GM18499 (cell line): ENCODE measurements at regions not wholly inside any gene's neighbourhood (a gene's known extent, or its start where the extent isn't known, plus 50 kb on each side); places are given as distances from the start of the nearest gene placed in this dataset.

ENCODE experiments used
- ATAC-seq: cut with Tn5 transposase; IDR thresholded peaks from one replicate; pipeline ENCODE4 v1.9.1; 2021; ENCODE audit warnings: moderate number of reproducible peaks; ENCODE audit not compliant: insufficient read depth, unreplicated experiment

- ATAC-seq: no peak
These were observed 137.9 kb downstream of the SLC4A3 start for GRCh38 chr2:219765231-219765911.

GRCh38 chr2:219766658-219767057 is 139.2 kb downstream of the SLC4A3 start:
- ATAC-seq: no peak

GRCh38 chr2:219769090-219769910 is 141.9 kb downstream of the SLC4A3 start:
- no peak for ATAC-seq

- no peak for ATAC-seq
These were observed 144.7 kb downstream of the SLC4A3 start for GRCh38 chr2:219772103-219772635.

- no peak for ATAC-seq
These were observed 145.3 kb downstream of the SLC4A3 start for GRCh38 chr2:219772697-219773096.

- ATAC-seq: no peak
These were observed 148.1 kb downstream of the SLC4A3 start for GRCh38 chr2:219775506-219775905.

GRCh38 chr2:219777388-219777787 is 150.0 kb downstream of the SLC4A3 start:
- ATAC-seq: no peak

GRCh38 chr2:219778189-219778588 is 150.8 kb downstream of the SLC4A3 start:
- ATAC-seq: no peak

- ATAC-seq: no peak
These were observed 155.4 kb downstream of the SLC4A3 start for GRCh38 chr2:219782737-219783348.

- ATAC-seq: no peak
These were observed 156.0 kb downstream of the SLC4A3 start for GRCh38 chr2:219783359-219783975.

- no peak for ATAC-seq
These were observed 156.7 kb downstream of the SLC4A3 start for GRCh38 chr2:219784178-219784577.

- ATAC-seq: no peak
These were observed 162.0 kb downstream of the SLC4A3 start for GRCh38 chr2:219789476-219789875.

GRCh38 chr2:219792446-219792845 is 165.0 kb downstream of the SLC4A3 start:
- no peak for ATAC-seq

GRCh38 chr2:219798430-219798829 is 171.0 kb downstream of the SLC4A3 start:
- no peak for ATAC-seq

- ATAC-seq: no peak
These were observed 175.9 kb downstream of the SLC4A3 start for GRCh38 chr2:219803294-219803693.

GRCh38 chr2:219810895-219811294 is 183.5 kb downstream of the SLC4A3 start:
- ATAC-seq: no peak

- no peak for ATAC-seq
These were observed 185.2 kb downstream of the SLC4A3 start for GRCh38 chr2:219812672-219813071.

- no peak for ATAC-seq
These were observed 193.3 kb downstream of the SLC4A3 start for GRCh38 chr2:219820767-219821166.

- no peak for ATAC-seq
These were observed 196.1 kb downstream of the SLC4A3 start for GRCh38 chr2:219823574-219823973.

GRCh38 chr2:219824996-219825395 is 197.6 kb downstream of the SLC4A3 start:
- no peak for ATAC-seq

- no peak for ATAC-seq
These were observed 200.7 kb downstream of the SLC4A3 start for GRCh38 chr2:219828127-219828526.
